Fibroblast of skin of scalp (primary cell): ENCODE measurements at regions not wholly inside any gene's neighbourhood (a gene's known extent, or its start where the extent isn't known, plus 50 kb on each side); places are given as distances from the start of the nearest gene placed in this dataset.
"Not testable (repeated sequence)": the region's sequence is repeated elsewhere in the genome, so short reads cannot be mapped to it uniquely, and the experiment has no call there.

ENCODE experiments used
- DNase-seq: peaks from one replicate; pipeline ENCODE4 v3.0.0-alpha.2; 2013

DNA sequence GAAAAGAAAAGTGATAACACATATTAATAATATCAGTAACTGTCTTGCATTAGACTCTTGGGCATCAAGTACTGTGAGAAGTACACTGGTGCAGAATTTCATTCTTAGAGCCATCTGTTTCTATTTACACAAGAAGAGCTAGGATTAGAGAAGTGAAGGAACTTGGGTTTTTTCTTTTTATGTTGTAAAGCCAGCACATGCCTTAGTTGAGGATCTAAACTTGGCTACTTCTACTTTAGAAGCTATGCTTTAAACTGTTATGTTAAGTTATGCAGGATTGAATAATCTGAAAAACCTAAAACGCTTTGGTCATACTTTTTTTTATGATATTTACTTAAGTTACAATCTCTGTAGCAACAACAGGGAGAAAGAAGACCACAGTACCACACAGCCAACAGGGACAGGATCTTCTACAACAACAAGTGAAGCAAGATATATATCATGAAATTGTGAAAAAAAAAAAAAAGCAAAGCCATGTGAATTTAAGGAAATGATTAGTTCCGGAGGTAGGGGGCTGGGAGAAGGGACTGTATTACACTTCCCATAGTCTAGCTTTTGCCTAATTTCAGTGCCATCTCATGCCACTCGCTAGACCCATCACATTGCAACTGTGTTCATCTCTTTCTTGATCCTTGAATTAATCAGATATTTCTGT is 305.1 kb upstream of the GOT2 start:
- peak; percentile 12 for DNase-seq

DNA sequence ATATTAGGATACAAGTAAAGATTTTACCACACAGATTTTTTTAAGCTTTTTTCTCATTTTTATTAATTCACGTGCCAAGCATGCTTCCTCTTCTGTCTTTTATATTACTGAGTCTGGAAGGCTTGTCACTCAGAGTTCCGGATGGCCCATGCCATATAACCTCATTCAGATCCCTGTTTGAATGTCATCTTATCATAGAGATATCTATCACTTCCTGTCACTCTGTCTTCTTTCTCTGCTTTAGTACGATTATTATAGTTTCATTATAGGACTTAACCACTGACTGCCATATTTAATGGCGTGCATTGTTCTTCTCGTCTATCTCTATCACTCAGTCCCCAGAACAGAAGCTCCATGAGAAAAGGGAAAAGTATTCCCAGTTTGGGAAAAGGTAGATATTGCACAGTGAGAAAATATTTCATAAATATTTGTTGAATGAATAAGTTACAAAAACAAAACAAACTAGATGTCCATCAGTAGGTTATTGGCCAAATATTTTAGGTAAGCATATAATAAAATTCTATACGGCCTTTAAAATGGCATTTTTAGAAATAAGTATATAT is 296.9 kb upstream of the GOT2 start:
- DNase-seq = no peak

DNA sequence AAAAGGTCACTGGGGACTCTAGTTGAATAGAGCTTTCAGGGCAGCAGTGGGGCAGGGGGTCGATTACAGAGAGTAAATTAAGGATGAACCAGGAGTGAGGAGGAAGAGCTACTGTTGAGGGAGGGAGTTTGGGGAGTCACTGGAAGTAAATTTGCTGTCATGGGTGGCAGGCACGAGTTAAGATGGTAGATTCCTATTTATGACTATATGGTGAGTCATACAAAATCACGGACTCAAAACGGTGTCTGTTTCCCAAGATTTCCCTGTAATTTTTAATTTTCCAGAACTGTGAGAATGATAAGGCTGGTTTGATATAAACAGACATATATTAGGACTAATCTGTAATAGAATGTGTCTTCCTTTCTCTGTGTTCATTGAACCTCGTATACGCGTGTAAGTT is 287.6 kb upstream of the GOT2 start:
- peak; percentile 28 for DNase-seq

DNA sequence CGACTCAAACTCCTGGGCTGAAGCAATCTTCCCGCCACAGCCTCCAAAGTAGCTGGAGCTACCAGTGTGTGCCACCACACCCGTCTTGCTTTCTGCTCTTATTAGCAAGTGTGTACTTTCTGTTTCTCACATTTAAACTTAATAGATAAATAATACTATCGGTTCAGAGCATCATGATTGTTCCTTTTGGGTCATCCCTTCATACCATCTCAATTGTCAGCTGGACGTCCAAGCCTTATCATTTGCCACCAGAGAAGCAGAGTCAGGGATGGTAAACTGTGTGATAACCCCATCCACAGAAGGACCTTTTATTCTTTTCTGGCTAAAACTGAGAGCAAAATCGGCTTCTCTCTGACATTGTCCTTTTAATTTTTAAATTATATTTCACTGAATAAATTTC is 279.8 kb upstream of the GOT2 start:
- DNase-seq = no peak

- no peak for DNase-seq
Observed at GRCh38 chr16:58999762-59000161, 265.6 kb upstream of the GOT2 start.

DNA sequence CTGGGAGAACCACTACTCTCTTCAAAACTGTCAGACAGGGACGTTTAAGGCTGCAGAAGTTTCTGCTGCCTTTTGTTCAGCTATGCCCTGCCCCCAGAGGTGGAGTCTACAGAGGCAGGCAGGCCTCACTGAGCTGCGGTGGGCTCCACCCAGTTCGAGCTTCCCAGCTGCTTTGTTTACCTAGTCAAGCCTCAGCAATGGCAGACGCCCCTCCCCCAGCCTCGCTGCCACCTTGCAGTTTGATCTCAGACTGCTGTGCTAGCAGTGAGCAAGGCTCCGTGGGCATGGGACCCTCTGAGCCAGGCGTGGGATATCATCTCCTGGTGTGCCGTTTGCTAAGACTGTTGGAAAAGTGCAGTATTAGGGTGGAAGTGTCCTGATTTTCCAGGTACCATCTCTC is 258.6 kb upstream of the GOT2 start:
- DNase-seq = not testable (repeated sequence)

GRCh38 chr16:58983181-58983965 is 249.3 kb upstream of the GOT2 start:
- not testable (repeated sequence) for DNase-seq

DNA sequence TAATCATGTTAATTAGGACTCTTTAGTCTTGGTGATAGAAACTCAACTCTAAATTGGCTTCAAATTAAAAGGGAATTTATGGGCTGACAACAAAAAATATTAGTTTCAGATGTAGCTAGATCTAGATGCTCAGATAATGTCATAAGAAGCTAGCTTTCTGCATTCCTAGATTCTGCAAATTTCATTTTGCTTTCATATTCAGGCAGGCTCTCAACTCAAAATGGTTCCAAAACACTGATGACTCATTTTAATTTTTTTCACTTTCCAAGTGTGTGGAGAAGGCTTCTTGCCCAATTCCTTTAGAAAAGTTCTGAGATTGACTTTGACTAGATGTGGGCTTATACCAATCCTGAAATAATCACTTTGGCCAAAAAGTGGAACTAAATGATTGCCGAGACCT is 236.7 kb upstream of the GOT2 start:
- peak; percentile 68 for DNase-seq

DNA sequence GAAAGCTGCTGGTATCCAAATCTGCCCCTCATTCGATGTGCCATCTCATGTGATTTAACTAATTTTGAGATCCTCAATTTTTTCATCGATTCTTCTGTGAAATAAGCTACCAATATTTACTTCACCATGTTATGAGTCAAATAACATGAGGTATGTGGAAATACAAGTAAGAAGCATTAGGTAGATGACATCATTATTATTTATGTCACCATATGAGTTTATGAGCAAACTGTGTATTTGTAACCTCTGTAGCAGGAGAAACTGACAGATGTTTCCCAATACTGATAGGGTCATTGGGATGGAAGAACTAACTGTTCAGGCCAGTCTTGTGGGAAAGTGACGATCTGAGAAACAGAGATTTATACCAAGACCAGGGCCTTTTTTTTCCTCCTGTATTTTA is 229.4 kb upstream of the GOT2 start:
- no peak for DNase-seq

DNA sequence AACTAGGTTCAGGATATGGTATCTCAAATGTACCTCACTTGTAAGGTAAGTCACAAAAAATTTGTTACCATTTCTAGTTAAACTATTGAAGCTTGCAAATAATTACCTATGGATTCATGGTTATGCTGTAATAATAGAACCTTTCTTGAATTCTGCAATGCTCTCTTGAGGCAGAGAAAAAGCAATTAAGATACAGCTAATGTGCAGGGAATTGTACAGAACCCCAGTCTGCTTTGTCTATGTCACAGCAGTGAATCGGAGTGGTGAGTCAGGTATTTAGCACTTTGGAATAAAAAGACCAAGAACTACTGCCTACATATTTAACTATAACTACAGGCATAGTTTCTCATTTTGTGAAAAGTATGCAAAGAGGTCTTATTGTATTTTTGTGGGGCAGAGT is 228.7 kb upstream of the GOT2 start:
- DNase-seq = no peak

DNA sequence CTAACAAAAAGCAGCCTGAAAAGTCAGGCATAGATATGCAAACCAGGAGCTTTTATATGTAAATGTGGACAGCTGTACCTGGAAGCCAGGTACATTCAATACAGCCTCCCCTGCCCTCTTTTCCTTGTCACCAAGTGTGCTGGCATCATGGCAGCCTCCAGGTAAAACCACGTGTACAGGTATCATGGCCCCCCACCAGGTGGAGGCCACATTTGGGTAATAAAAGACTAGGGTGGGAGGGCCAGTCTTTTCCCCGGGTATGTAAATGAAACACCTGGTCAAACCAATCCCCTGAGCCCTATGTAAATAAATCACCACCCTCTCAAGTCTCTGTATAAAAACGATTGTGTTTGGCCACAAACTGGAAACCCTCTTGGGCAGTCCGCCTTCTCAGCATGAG is 226.4 kb upstream of the GOT2 start:
- no peak for DNase-seq

DNA sequence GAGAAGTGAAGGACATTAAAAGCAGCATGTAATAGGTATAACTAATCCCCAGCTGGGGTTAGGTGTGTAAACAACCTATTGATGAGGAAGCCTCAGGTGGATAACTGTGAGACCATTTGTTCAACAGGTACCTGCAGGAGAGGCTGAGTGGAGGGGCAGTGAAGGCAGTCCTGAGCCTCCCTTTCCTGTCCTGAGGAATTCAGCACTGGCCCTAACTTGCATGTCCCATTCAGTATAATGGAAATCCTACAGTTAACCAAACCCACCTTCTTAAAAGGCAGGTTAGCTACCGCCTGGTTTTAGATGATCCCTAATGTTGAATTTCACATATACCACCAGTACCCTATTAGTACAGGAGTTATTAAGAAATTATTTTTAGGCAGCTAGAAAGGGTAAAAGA is 225.9 kb upstream of the GOT2 start:
- no peak for DNase-seq

DNA sequence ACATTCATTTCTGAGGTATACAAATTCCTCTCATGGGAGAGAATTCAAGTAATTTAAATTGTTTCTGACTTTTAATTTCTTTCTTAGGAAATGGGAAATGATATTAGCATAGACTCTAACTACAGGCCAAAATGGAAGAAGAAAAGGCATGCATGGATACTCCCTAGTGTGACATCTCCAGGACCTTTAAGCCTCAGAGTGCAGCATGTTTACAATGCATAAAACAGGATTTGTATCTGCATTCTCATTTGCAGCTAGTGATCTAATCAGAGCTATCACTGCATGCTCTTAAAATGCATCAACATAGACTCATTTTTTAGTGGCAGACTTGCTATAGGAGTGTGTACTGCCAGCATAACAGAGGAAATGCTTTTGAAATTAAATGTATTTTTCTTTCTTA is 224.6 kb upstream of the GOT2 start:
- no peak for DNase-seq

DNA sequence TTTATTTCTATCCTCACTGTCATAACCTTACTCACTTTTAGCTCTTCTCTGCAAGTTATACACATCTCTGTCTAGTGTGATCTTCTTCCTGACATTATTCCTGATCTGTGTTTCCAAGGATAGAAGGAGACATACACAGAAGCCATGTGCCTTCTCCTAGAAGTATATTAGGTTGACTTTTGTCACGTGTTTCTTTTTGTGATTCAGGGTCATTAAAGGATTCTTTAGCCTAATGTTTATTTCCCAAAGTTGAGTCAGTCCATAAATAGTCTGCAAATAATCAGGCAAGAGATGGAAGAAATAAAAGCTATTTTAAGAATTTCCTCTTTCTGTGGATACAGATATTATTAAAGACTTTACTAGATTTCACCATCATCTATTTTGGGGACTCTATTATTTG is 214.1 kb upstream of the GOT2 start:
- peak; percentile 8 for DNase-seq

DNA sequence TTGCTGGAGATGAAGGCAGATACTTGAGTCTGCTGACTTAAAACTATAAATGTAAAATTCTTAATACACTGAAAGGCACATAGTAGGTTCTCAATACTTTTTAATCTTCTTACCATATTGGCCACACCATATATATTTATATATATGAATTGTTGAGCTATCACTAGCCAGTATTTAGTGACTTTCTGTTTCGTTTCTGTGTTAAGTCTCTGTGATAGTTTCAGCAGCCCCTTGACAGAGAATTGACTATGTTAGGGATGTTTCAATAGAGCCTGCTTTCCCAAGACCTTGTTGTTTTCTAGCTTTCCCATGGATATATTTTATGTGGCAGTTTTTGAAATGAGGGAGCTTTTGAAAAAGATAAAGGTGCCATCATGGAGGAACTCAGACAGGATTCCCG is 206.5 kb upstream of the GOT2 start:
- DNase-seq = no peak

GRCh38 chr16:58938811-58939210 is 204.7 kb upstream of the GOT2 start:
- DNase-seq = no peak

GRCh38 chr16:58937661-58938060 is 203.5 kb upstream of the GOT2 start:
- DNase-seq = no peak

GRCh38 chr16:58933186-58933585 is 199.1 kb upstream of the GOT2 start:
- DNase-seq = no peak

DNA sequence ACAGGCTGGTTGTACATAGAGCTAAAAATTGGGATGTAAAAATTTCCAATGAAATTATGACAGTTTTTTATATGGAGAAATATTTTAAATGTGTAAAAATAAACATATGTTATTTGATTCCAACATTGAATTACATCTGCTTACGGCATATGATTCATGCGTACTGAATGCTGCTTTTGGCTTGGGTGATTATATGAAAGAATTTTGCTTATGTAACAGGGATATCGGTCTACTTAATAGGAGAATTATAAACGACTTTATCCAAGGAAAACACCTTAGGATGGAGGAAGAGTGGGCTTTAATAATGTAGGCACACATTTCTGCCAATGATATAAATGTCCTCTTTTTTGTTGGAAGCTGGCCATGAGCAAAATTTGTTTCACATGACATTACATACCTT is 197.3 kb upstream of the GOT2 start:
- peak; percentile 51 for DNase-seq

DNA sequence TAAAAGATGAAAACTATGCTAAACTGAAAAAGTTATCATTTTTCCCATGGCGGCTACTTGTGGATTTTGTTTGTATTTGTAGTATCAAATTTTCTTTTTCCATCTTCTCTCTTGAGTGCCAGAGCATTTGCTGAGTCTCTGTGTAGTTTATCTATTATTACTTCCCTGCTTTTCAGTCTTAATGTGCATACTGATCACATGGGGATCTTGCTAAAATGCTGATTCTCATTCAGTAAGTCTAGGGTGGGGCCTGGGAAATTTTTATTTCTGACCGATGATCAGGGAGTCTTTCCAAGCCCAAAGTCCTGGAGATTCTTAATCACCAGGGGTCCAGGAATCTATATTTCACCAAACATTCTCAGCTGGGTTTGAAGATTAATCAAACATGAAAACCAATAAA is 189.0 kb upstream of the GOT2 start:
- DNase-seq = no peak

DNA sequence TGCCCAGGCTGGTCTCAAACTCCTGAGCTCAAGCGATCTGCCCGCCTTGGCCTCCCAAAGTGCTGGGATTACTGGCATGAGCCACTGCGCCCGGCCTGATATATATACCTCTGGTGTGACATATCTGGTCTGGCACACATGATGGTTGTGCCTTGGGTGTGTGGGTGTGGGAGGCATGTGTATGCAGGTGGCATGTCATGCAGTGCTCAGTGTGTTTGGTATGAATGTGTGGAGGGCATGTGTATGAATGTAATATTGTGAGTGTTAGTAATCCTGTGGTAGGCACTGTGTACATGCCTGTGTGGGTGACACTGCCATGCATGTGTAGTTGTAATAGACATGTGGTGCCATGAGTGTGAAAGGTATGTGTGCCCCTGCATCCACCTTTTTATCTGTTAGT is 179.3 kb upstream of the GOT2 start:
- DNase-seq = no peak

GRCh38 chr16:58912571-58912970 is 178.5 kb upstream of the GOT2 start:
- no peak for DNase-seq

GRCh38 chr16:58906981-58907715 is 173.0 kb upstream of the GOT2 start:
- no peak for DNase-seq

GRCh38 chr16:58904291-58904690 is 170.2 kb upstream of the GOT2 start:
- no peak for DNase-seq
